Fibroblast of skin of right quadriceps (primary cell): ENCODE measurements at regions not wholly inside any gene's neighbourhood (a gene's known extent, or its start where the extent isn't known, plus 50 kb on each side); places are given as distances from the start of the nearest gene placed in this dataset.
"Not testable (repeated sequence)": the region's sequence is repeated elsewhere in the genome, so short reads cannot be mapped to it uniquely, and the experiment has no call there.

Experiments
- DNase-seq: peaks from one replicate; pipeline ENCODE4 v3.0.0-alpha.2; 2013

GRCh38 chr7:86366946-86367345, 276.8 kb upstream of the GRM3 start:
- DNase-seq = no peak

GRCh38 chr7:86340407-86340806, 303.3 kb upstream of the GRM3 start:
- not testable (repeated sequence) for DNase-seq

GRCh38 chr7:86339051-86339450, 304.7 kb upstream of the GRM3 start:
- no peak for DNase-seq

GRCh38 chr7:86328801-86329433, 314.8 kb upstream of the GRM3 start:
- DNase-seq = no peak

- DNase-seq = no peak
Measured at GRCh38 chr7:86326847-86327246, 316.9 kb upstream of the GRM3 start.

- DNase-seq = no peak
Measured at GRCh38 chr7:86320889-86321288, 322.8 kb upstream of the GRM3 start.

- DNase-seq = no peak
Measured at GRCh38 chr7:86320341-86320740, 323.4 kb upstream of the GRM3 start.

- no peak for DNase-seq
Measured at GRCh38 chr7:86313842-86314241, 329.9 kb upstream of the GRM3 start.

GRCh38 chr7:86301301-86301700, 342.4 kb upstream of the GRM3 start:
- DNase-seq = no peak

- no peak for DNase-seq
Measured at GRCh38 chr7:86295526-86295925, 348.2 kb upstream of the GRM3 start.

- DNase-seq = no peak
Measured at GRCh38 chr7:86282014-86282682, 361.6 kb upstream of the GRM3 start.

- DNase-seq = no peak
Measured at GRCh38 chr7:86280150-86280549, 363.6 kb upstream of the GRM3 start.

GRCh38 chr7:86262781-86263180, 380.9 kb upstream of the GRM3 start:
- no peak for DNase-seq

- no peak for DNase-seq
Measured at GRCh38 chr7:86257894-86258293, 385.8 kb upstream of the GRM3 start.

GRCh38 chr7:86252406-86252805, 391.3 kb upstream of the GRM3 start:
- DNase-seq = no peak

GRCh38 chr7:86248977-86249376, 394.7 kb upstream of the GRM3 start:
- no peak for DNase-seq

- no peak for DNase-seq
Measured at GRCh38 chr7:86243171-86243570, 400.5 kb upstream of the GRM3 start.

GRCh38 chr7:86226191-86226590, 417.5 kb upstream of the GRM3 start:
- no peak for DNase-seq

GRCh38 chr7:86222806-86223205, 420.9 kb upstream of the GRM3 start:
- DNase-seq = no peak

- DNase-seq = no peak
Measured at GRCh38 chr7:86214734-86215133, 429.0 kb upstream of the GRM3 start.

- no peak for DNase-seq
Measured at GRCh38 chr7:86212976-86213375, 430.7 kb upstream of the GRM3 start.

GRCh38 chr7:86209036-86209435, 434.7 kb upstream of the GRM3 start:
- no peak for DNase-seq

GRCh38 chr7:86207740-86208139, 436.0 kb upstream of the GRM3 start:
- DNase-seq = no peak

GRCh38 chr7:86202833-86203232, 440.9 kb upstream of the GRM3 start:
- no peak for DNase-seq

- no peak for DNase-seq
Measured at GRCh38 chr7:86201767-86202166, 441.9 kb upstream of the GRM3 start.
